ENCODE measurements at regions not wholly inside any gene's neighbourhood (a gene's known extent, or its start where the extent isn't known, plus 50 kb on each side); places are given as distances from the start of the nearest gene placed in this dataset.

DNA sequence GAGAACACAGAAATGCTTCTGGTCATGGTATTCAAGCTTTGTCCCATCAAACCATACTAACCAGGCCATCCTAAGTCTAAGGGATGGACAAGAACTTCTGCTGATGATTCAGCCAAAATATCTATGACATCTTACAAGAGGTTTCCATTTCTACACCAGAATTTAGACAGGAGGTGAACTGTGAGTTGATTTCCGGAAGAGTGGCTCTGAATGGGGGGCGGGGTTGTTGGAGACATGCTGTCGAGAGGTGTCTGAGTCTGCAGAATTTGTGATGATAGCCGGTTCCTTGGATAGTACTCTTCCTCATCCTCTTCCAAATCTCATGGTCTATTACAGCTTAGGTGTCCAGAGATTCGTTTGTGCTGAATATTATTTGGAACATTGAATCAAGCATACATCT lies 408.7 kb upstream of the TCF4 start:
- Histone ChIP-seq H4K20me1 (ENCODE audit: control insufficient read depth, insufficient read depth) (no peaks in the 10 kb centered on the region), H3K36me3 (ENCODE audit: control insufficient read depth in 2 of 2, insufficient read depth in 2 of 2, low read length in 1 of 2) (no peaks in the 10 kb centered on the region), H3K4me3 (no peak overlapping the region), H3K27me3 (replicated peaks in 1 of 2; ENCODE audit: control insufficient read depth in 2 of 2, insufficient read depth in 2 of 2, low read length in 1 of 2) (no peaks in the 10 kb centered on the region), H3K9ac (ENCODE audit: control insufficient read depth, insufficient read depth, low read length) (no peak overlapping the region), H3K79me2 (ENCODE audit: control insufficient read depth, insufficient read depth, low read length) (no peaks in the 10 kb centered on the region), H2AFZ (ENCODE audit: control insufficient read depth, low read depth, low read length) (no peak overlapping the region), H3K27ac (ENCODE audit: control insufficient read depth, insufficient read depth) (no peak overlapping the region), H3K4me1 (ENCODE audit: control insufficient read depth, insufficient read depth, low read length) (no peaks in the 10 kb centered on the region), H3K4me2 (ENCODE audit: control insufficient read depth, insufficient read depth) (no peak overlapping the region), H3K9me3 (replicated peaks; ENCODE audit: control insufficient read depth, insufficient read depth, low read length) (no peaks in the 10 kb centered on the region)
- intact Hi-C loops (cut with micrococcal nuclease; ENCODE audit: unreplicated experiment) = no loop called here
- POLR2A ChIA-PET = no interaction called here
- FAIRE-seq = no peak
- CTCF ChIA-PET = no interaction called here
- ATAC-seq = no peak
- in situ Hi-C loops (cut with MboI) = no loop called here
- DNase-seq (ENCODE audit: low read depth, low spot score) = no peak
- 32% methylated on average over 5 of the region's 5 CpGs for WGBS (ENCODE audit: insufficient coverage, insufficient replicate concordance, low lambda C conversion rate, missing lambda C conversion rate)
- RAD21 ChIA-PET (ENCODE audit: unreplicated experiment) = no interaction called here
- no TSS peak for BruUV-seq (replicated peaks)
- SMC1A ChIA-PET (ENCODE audit: uncharacterized antibody, unreplicated experiment) = interaction anchor here (0.7 kb wide), 1 partner anchor 1401 kb away, joined by 3 read pairs; no protein-coding TSS in a partner anchor
- no peak for TF ChIP-seq BCL11A (IDR thresholded peaks at IDR 0.05; ENCODE audit: low read depth, low read length)
- no peak for TF ChIP-seq EZH2 (IDR thresholded peaks at IDR 0.05; ENCODE audit: borderline replicate concordance, control insufficient read depth, low read depth, low read length)
- no peak for TF ChIP-seq YBX1 (IDR thresholded peaks at IDR 0.05)
- no peak for TF ChIP-seq NFYB (IDR thresholded peaks at IDR 0.05; ENCODE audit: insufficient read depth, low read depth, low read length)
- no peak for TF ChIP-seq ZZZ3 (IDR thresholded peaks at IDR 0.05; ENCODE audit: control insufficient read depth, insufficient read length, low read depth)
- no peak for TF ChIP-seq CBX5 (IDR thresholded peaks at IDR 0.05; ENCODE audit: low read depth)
- no peak for TF ChIP-seq E2F8 (IDR thresholded peaks at IDR 0.05; ENCODE audit: low read depth, partially characterized antibody)
- no peak for TF ChIP-seq SKIL (IDR thresholded peaks at IDR 0.05; ENCODE audit: low read depth, poor library complexity, severe bottlenecking)
- TF ChIP-seq ZNF217 (IDR thresholded peaks at IDR 0.05) = no peak
- TF ChIP-seq ESRRA (IDR thresholded peaks at IDR 0.05; ENCODE audit: low read length) = no peak
- TF ChIP-seq POU2F2 (IDR thresholded peaks at IDR 0.05; ENCODE audit: borderline replicate concordance, low read depth, low read length) = no peak
- no peak for TF ChIP-seq TAF1 (IDR thresholded peaks at IDR 0.05; ENCODE audit: borderline replicate concordance, low read depth, low read length)
- TF ChIP-seq, protein P1, sequence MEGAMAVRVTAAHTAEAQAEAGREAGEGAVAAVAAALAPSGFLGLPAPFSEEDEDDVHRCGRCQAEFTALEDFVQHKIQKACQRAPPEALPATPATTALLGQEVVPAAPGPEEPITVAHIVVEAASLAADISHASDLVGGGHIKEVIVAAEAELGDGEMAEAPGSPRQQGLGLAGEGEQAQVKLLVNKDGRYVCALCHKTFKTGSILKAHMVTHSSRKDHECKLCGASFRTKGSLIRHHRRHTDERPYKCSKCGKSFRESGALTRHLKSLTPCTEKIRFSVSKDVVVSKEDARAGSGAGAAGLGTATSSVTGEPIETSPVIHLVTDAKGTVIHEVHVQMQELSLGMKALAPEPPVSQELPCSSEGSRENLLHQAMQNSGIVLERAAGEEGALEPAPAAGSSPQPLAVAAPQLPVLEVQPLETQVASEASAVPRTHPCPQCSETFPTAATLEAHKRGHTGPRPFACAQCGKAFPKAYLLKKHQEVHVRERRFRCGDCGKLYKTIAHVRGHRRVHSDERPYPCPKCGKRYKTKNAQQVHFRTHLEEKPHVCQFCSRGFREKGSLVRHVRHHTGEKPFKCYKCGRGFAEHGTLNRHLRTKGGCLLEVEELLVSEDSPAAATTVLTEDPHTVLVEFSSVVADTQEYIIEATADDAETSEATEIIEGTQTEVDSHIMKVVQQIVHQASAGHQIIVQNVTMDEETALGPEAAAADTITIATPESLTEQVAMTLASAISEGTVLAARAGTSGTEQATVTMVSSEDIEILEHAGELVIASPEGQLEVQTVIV (IDR thresholded peaks at IDR 0.05; ENCODE audit: borderline replicate concordance, partially characterized antibody) = no peak
- no peak for TF ChIP-seq ZNF24 (IDR thresholded peaks at IDR 0.05)
- no peak for TF ChIP-seq TCF12 (IDR thresholded peaks at IDR 0.05; ENCODE audit: low read depth, low read length)
- TF ChIP-seq SMAD5 (IDR thresholded peaks at IDR 0.05; ENCODE audit: low read depth) = no peak
- TF ChIP-seq, protein P2, sequence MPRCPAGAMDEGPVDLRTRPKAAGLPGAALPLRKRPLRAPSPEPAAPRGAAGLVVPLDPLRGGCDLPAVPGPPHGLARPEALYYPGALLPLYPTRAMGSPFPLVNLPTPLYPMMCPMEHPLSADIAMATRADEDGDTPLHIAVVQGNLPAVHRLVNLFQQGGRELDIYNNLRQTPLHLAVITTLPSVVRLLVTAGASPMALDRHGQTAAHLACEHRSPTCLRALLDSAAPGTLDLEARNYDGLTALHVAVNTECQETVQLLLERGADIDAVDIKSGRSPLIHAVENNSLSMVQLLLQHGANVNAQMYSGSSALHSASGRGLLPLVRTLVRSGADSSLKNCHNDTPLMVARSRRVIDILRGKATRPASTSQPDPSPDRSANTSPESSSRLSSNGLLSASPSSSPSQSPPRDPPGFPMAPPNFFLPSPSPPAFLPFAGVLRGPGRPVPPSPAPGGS (IDR thresholded peaks at IDR 0.05; ENCODE audit: borderline replicate concordance, insufficient read depth, low read depth, low read length, poor library complexity, severe bottlenecking) = no peak
- no peak for TF ChIP-seq KDM1A (IDR thresholded peaks at IDR 0.05; ENCODE audit: borderline replicate concordance)
